Activated CD8-positive, alpha-beta T cell treated with anti-CD3 and anti-CD28 coated beads for 36 hours (primary cell): ENCODE measurements at regions not wholly inside any gene's neighbourhood (a gene's known extent, or its start where the extent isn't known, plus 50 kb on each side); places are given as distances from the start of the nearest gene placed in this dataset.

ENCODE experiments used
- ATAC-seq: fragments of 200-7000 bp; cut with Tn5 transposase; one replicate; pipeline ENCODE4 v1.10.0; 2021; ENCODE audit warnings: mild to moderate bottlenecking, moderate library complexity
- CTCF ChIA-PET: fragments of 350-600 bp; sonication (Branson Sonifier 250); formaldehyde crosslinking; loops from one replicate; lab custom pipeline; 2021; ENCODE audit warnings: antibody characterized with exemption; lab: Charles Lee
- POLR2A ChIA-PET: fragments of 350-600 bp; sonication (Branson Sonifier 250); formaldehyde crosslinking; loops from one replicate; lab custom pipeline; 2021; ENCODE audit warnings: antibody characterized with exemption; lab: Charles Lee
- DNase-seq: peaks from one replicate; pipeline ENCODE4 v3.0.0-alpha.2; 2020
- H3K27ac Mint-ChIP-seq: one replicate; pipeline ENCODE4 v1.8.0; 2021; ENCODE audit warnings: mild to moderate bottlenecking, mixed read lengths
- H3K27me3 Mint-ChIP-seq: one replicate; pipeline ENCODE4 v1.8.0; 2021; ENCODE audit warnings: mixed read lengths
- H3K36me3 Mint-ChIP-seq: one replicate; pipeline ENCODE4 v1.8.0; 2021; ENCODE audit warnings: low read depth, mixed read lengths
- H3K4me1 Mint-ChIP-seq: one replicate; pipeline ENCODE4 v1.8.0; 2021; ENCODE audit warnings: low read depth, mixed read lengths
- H3K4me3 Mint-ChIP-seq: one replicate; pipeline ENCODE4 v1.8.0; 2021; ENCODE audit warnings: mild to moderate bottlenecking, moderate library complexity, mixed read lengths
- H3K9me3 Mint-ChIP-seq: one replicate; pipeline ENCODE4 v1.8.0; 2021; ENCODE audit warnings: mixed read lengths
- CTCF ChIP-seq: fragments of 200-600 bp; IDR thresholded peaks from one replicate; pipeline ENCODE4 v1.8.0; 2022; ENCODE audit warnings: antibody characterized with exemption, mild to moderate bottlenecking
- intact Hi-C: fragments of 100-400 bp; cut with micrococcal nuclease; formaldehyde crosslinking; loops from one replicate; pipeline ENCODE4 v1.10.0; 2022

- H3K4me1 Mint-ChIP-seq: no peaks in the 10 kb centered on the region
- intact Hi-C loops: no loop called here
- TF ChIP-seq CTCF: no peak
- ChIA-PET POLR2A (no interaction called here), CTCF (no interaction called here)
- no peaks in the 10 kb centered on the region for H3K27me3 Mint-ChIP-seq
- H3K4me3 Mint-ChIP-seq: no peak overlapping the region
- peaks cover 13% of the 10 kb centered on the region for H3K9me3 Mint-ChIP-seq
- ATAC-seq (no peak), DNase-seq (no peak)
- H3K36me3 Mint-ChIP-seq: peaks cover 12% of the 10 kb centered on the region
- H3K27ac Mint-ChIP-seq: no peak overlapping the region
Measured at GRCh38 chr16:72673118-72673517, 374.8 kb downstream of the ZFHX3 start.

- peaks cover 7% of the 10 kb centered on the region for H3K36me3 Mint-ChIP-seq
- H3K27me3 Mint-ChIP-seq: no peaks in the 10 kb centered on the region
- CTCF ChIA-PET: no interaction called here
- peaks cover 11% of the 10 kb centered on the region for H3K4me1 Mint-ChIP-seq
- TF ChIP-seq CTCF: no peak
- H3K9me3 Mint-ChIP-seq: no peaks in the 10 kb centered on the region
- POLR2A ChIA-PET: interaction anchor here (0.6 kb wide), 1 partner anchor 237 kb away, joined by 3 read pairs; no protein-coding TSS in a partner anchor
- DNase-seq (no peak), ATAC-seq (no peak)
- H3K27ac Mint-ChIP-seq: no peak overlapping the region
- H3K4me3 Mint-ChIP-seq: no peak overlapping the region
- intact Hi-C loops: no loop called here
Measured at GRCh38 chr16:72666267-72666666, 381.7 kb downstream of the ZFHX3 start.

- Mint-ChIP-seq H3K27ac (peak overlapping the region; percentile 98), H3K9me3 (no peaks in the 10 kb centered on the region), H3K27me3 (no peaks in the 10 kb centered on the region), H3K4me1 (peaks cover 11% of the 10 kb centered on the region), H3K4me3 (peak overlapping the region; percentile 99), H3K36me3 (peaks cover 4% of the 10 kb centered on the region)
- ChIA-PET POLR2A (no interaction called here), CTCF (interaction anchor here (2.0 kb wide), 1 partner anchor 12 kb away, joined by 5 read pairs; no protein-coding TSS in a partner anchor)
- no peak for DNase-seq
- ATAC-seq: no peak
- intact Hi-C loops: no loop called here
- TF ChIP-seq CTCF: no peak
Measured at GRCh38 chr16:72665701-72666100, 382.2 kb downstream of the ZFHX3 start.

GRCh38 chr16:72664509-72665408, 383.2 kb downstream of the ZFHX3 start:
- intact Hi-C loops: no loop called here
- CTCF ChIA-PET: interaction anchor here (0.9 to 2.0 kb wide), 2 partner anchors 11 to 168 kb away, joined by 3 to 5 read pairs; no protein-coding TSS in a partner anchor
- H3K27ac Mint-ChIP-seq: peak overlapping the region; percentile 98
- TF ChIP-seq CTCF: no peak
- POLR2A ChIA-PET: interaction anchor here (0.6 to 1.0 kb wide), 2 partner anchors 93 to 186 kb away, joined by 3 read pairs; no protein-coding TSS in a partner anchor
- ATAC-seq (peak; percentile 100), DNase-seq (peak; percentile 98)
- no peaks in the 10 kb centered on the region for H3K27me3 Mint-ChIP-seq
- no peaks in the 10 kb centered on the region for H3K9me3 Mint-ChIP-seq
- peaks cover 4% of the 10 kb centered on the region for H3K36me3 Mint-ChIP-seq
- peaks cover 11% of the 10 kb centered on the region for H3K4me1 Mint-ChIP-seq
- H3K4me3 Mint-ChIP-seq: peak overlapping the region; percentile 99

GRCh38 chr16:72664056-72664508, 383.8 kb downstream of the ZFHX3 start:
- intact Hi-C loops: no loop called here
- Mint-ChIP-seq H3K4me1 (peaks cover 14% of the 10 kb centered on the region), H3K9me3 (no peaks in the 10 kb centered on the region), H3K4me3 (peak overlapping the region; percentile 99), H3K27ac (peak overlapping the region; percentile 98), H3K27me3 (peaks cover 2% of the 10 kb centered on the region), H3K36me3 (peaks cover 3% of the 10 kb centered on the region)
- CTCF ChIA-PET: interaction anchor here (0.8 to 2.0 kb wide), 5 partner anchors 10 to 169 kb away, joined by 3 to 5 read pairs (median 3); no protein-coding TSS in a partner anchor
- ATAC-seq: no peak
- DNase-seq: no peak
- no peak for TF ChIP-seq CTCF
- POLR2A ChIA-PET: interaction anchor here (1.0 kb wide), 1 partner anchor 92 kb away, joined by 3 read pairs; no protein-coding TSS in a partner anchor
